Muscle of arm (tissue), 1 donor: ENCODE measurements at regions not wholly inside any gene's neighbourhood (a gene's known extent, or its start where the extent isn't known, plus 50 kb on each side); places are given as distances from the start of the nearest gene placed in this dataset.
"Not testable (repeated sequence)": the region's sequence is repeated elsewhere in the genome, so short reads cannot be mapped to it uniquely, and the experiment has no call there.

ENCODE experiments used
- DNase-seq: peaks from one replicate; pipeline ENCODE4 v3.0.0-alpha.2; 2013

DNA sequence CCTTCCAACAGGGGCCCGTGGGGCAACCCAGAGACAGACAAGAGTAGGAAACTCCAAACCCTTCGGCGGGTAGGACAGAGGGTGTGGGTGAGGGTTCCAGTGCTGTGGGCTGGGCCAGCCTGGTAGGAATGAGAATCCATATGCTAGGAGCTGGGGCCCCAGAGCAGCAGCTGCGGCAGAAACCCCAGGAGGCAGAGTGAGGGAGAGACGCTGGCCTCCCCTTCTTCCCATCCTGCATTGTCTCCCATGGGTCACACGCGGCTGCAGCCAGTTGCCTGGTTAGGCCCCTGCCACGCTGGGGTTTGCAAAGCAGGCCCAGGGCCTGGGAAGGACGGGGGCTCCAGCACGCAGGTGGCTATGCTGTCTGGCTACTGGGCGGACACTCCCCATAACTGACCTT is 113.1 kb upstream of the CCZ1B start:
- DNase-seq = not testable (repeated sequence)

DNA sequence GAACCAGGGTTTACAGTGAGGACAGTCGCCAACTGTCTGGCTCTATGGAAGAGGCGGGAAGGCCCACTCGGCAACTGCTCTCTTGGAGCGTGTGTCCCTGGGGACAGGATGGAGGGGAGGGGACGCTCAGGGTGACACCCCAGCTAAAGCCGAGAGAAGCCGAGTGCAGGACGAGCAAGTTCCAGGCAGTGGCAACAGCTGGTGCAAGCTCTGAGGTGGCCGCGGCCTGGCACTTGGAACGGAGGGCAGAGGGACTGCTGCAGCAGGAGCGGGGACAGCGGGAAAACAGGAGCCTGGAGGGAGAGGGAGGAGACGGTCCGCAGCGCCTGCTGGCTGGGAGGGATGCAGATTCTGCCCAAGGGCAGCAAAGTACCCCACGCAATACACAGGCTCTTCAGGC is 113.8 kb upstream of the CCZ1B start:
- not testable (repeated sequence) for DNase-seq

DNA sequence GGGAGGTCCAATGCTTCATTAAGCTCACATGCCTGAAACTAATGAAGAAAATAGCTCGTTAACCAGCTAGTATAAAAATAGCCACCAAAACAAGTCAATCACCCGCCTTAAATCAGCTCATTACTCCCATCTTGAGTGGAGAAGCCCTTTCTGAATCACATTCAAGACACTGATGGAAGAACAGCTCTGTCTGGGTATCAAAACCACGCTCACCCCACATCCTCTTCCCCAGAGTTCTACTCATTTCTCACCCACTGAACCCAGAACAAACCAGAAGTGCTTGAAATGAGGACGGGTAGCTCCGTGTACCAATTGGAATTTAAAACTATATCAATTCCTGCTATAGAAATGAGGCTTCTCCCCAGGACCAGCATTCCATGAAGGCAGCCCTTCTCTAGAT is 120.8 kb upstream of the CCZ1B start:
- not testable (repeated sequence) for DNase-seq

DNA sequence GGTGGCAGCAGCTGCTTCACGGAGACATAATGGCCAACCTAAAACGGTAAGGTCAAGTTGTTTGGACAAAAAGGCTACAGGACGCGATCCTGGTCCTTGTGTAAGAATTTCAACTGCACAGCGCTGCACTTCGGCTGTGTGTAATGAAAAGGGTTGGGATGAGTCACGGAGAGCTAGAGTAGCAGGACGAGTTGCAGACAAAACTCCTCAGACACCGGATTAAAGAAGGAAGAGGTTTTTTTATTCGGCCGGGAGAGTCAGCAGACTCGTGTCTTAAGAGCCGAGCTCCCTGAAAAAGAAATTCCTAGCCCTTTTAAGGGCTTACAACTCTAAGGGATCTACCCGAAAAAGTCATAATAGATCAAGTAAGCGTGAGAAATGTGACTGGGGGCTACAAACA is 124.2 kb upstream of the CCZ1B start:
- DNase-seq = not testable (repeated sequence)

DNA sequence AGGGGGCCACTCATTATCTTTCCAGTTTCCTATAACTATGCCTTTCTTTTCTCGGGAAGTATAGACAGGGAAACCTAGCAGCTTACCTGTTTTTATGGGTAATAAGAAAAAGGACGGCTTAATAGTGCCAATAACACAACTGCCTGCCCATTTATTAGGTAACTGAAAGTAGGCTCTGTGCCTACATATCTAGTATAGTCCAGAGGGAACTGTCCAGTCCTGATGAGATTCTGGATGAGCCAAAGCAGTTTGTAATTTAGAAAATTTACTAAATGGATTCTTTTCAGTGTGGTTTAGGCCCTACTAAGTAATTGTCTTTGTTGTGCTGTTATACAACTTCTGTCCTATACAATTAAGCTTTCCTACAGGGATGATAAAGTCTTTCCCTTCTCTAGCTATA is 125.5 kb upstream of the CCZ1B start:
- not testable (repeated sequence) for DNase-seq

DNA sequence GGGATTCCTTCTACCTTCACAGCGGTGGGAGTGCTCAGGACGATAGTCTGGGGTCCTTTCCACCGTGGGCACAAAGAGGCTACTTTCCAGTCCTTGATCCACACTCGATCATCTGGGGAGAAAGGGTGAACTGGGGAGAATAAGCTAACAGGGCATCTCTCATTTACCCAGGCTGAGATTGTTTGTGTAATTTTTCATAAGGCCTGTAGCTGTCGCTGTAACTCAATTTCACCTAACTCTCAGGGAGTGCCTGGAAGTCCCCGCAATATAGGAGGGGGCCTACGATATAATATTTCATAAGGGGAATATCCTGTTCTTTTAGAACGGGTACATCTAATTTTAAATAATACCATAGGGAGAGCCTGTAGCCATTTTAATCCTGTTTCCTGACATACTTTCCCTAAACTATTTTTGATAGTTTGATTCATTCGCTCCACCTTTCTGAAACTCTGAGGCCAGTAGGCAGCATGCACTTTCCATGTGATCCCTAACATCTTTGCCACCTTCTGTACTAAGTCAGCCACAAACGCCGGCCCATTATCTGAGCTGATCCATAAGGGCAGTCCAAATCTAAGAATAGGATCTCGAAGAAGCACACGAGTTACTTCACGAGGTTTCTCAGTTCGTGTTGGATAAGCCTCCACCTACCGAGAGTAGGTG is 127.2 kb upstream of the CCZ1B start:
- DNase-seq = not testable (repeated sequence)

DNA sequence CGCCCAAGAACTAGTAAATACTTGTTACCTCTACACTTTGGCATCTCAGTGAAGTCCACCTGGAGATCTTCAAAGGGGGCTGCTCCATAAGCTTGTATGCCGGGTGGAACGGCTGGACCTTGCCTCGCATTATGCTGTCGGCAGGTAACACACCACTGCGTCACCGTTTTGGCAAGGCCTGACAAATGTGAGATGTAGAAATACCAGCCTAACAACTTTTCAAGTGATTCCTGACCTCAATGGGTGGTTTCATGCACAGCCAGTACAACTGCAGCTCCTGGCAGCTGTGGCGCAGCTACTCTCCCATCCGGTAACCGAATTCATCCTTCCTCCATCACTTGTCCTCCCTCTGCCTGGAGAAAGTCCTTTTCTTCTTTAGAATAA is 127.7 kb upstream of the CCZ1B start:
- DNase-seq = not testable (repeated sequence)

DNA sequence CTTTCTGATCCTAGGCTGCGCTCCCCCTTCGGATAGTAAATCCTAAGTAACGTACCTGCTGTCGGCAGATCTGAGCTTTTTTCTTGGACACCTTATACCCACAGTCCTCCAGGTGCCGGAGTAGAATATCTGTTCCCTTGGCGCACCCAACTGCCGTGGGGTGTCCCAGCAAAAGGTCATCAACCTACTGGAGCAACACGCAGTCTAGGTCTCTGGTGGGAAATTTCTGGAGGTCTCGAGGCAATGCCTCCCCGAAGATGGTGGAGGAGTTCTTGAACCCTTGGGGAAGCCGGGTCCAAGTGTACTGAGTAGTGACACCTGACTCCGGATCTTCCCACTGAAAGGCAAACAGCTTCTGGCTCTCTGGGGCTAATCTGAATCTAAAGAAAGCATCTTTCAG is 129.3 kb upstream of the CCZ1B start:
- not testable (repeated sequence) for DNase-seq

DNA sequence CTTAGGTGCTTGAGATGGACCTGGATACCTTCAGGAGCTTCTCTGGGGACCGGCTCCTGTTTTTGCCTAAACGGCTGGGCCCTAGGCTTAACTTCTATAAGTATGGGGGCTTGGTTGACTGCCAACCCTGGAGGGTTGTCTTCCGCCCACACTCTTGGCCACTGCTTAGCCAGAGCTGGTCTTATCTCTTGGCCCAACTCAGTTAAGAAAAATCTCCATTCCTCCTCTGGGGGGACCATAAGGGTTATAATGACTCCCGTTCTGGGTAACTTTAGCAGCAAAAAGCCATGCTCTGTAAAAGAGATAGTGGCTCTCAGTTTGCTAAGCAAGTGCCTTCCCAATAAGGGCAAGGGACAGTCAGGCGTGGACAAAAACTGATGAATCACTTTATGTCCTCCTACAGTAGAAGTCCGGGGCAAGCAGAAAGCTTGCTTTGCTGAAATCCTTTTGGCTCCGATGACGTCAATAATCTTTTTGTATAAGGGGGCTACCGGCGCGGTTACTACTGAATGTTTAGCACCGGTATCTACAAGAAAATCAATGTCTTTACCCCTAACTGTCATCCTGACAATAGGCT is 130.0 kb upstream of the CCZ1B start:
- not testable (repeated sequence) for DNase-seq

DNA sequence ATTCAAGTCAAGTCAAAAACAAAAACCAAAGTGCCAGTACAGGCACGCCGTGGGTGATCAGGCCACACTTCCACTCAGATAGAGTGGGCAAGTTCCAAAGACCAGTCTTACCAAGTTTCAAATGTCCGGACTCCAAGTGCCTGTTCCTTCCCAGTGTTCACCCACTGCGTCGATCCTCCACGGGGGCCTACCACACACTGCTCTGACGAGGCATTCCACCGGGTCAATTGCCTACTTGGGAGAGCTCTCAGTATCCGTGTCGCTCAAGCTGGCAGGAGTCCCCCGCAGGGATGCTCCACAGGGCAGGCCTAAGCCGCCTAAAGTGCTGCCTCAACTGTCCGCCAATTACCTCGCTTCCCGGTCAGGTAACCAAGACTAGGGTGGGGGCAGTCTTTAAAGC is 132.3 kb upstream of the CCZ1B start:
- DNase-seq = not testable (repeated sequence)

DNA sequence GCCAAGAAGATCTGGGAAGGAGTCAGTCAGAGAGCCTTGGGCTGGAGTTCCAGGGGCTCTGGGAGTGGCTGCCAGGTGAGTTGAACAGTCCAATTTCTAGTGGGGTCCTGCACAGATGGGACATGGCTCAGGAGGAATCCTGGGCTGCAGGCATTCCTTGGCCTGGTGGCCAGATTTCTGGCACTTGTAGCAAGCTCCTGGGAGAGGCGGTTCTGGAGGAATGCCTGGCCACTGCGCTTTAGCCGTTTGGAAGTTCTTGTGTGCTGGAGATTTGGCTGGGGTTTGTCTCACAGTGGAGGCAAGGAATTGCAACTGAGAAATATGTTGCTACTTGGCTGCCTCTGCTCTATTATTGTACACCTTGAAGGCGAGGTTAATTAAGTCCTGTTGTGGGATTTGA is 133.9 kb upstream of the CCZ1B start:
- not testable (repeated sequence) for DNase-seq

DNA sequence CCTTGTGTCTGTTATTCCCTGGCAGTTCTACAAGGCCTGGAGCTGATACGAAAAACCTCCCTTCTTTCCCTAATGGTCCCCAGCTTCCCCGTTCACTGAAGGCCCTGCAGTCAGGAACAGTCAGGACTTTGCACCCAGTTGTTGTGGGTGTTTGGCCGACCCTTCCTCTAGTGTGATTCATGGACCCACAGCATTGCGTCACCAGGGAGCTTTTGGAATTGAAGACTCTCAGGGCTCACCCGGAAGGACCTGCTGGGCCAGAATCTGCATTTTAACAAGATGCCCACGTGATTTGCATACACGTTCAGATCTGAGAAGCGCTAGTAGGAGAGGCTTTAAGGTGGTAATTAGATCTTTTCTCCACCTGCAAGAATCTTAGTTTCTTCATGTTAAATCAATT is 136.8 kb upstream of the CCZ1B start:
- not testable (repeated sequence) for DNase-seq

DNA sequence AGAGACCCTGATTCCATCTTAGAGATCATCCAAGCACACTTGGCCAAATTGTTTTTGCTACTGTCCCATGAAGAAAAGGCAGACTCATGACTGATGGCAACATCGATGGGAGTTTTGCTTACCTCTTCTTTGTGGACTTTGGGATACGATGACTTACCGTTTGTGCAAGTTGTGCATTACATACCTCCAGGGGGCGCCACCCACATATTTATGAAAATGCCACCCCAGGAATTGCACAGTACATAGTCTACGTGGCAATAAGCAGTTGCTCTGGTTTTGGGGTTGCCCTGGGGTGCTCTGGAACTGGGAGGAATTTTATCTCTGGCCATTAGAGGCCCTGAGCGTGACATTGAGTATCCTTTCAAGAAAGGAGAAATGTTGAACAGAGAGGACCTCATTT is 139.0 kb upstream of the CCZ1B start:
- DNase-seq = peak; percentile 0

DNA sequence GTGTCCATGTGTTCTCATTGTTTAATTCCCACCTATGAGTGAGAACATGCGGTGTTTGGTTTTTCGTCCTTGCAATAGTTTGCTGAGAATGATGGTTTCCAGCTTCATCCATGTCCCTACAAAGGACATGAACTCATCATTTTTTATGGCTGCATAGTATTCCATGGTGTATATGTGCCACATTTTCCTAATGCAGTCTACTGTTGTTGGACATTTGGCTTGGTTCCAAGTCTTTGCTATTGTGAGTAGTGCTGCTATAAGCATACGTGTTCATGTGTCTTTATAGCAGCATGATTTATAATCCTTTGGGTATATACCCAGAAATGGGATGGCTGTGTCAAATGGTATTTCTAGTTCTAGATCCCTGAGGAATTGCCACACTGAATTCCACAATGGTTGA is 144.1 kb upstream of the CCZ1B start:
- DNase-seq = not testable (repeated sequence)

DNA sequence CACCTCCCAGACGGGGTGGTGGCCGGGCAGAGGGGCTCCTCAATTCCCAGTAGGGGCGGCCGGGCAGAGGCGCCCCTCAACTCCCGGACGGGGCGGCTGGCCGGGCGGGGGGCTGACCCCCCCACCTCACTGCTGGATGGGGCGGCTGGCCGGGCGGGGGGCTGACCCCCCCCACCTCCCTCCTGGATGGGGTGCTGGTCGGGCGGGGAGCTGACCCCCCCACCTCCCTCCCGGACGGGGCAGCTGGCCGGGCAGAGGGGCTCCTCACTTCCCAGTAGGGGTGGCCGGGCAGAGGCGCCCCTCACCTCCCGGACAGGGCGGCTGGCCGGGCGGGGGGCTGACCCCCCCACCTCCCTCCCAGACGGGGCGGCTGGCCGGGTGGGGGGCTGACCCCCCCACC is 148.8 kb upstream of the CCZ1B start:
- DNase-seq = not testable (repeated sequence)

DNA sequence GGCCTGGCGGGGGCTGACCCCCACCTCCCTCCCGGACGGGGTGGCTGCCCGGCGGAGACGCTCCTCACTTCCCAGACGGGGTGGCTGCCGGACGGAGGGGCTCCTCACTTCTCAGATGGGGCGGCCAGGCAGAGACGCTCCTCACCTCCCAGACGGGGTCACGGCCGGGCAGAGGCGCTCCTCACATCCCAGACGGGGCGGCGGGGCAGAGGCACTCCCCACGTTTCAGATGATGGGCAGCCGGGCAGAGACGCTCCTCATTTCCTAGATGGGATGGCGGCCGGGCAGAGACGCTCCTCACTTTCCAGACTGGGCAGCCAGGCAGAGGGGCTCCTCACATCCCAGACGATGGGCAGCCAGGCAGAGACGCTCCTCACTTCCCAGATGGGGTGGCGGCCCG is 149.3 kb upstream of the CCZ1B start:
- DNase-seq = not testable (repeated sequence)

DNA sequence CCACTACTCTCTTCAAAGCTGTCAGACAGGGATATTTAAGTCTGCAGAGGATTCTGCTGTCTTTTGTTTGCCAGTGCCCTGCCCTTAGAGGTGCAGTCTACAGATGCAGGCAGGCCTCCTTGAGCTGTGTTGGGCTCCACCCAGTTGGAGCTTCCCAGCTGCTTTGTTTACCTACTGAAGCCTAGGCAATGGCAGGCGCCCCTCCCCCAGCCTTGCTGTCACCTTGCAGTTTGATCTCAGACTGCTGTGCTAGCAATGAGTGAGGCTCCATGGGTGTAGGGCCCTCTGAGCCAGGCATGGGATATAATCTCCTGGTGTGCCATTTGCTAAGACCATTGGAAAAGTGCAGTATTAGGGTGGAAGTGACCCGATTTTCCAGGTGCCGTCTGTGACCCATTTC is 151.3 kb upstream of the CCZ1B start:
- DNase-seq = not testable (repeated sequence)

DNA sequence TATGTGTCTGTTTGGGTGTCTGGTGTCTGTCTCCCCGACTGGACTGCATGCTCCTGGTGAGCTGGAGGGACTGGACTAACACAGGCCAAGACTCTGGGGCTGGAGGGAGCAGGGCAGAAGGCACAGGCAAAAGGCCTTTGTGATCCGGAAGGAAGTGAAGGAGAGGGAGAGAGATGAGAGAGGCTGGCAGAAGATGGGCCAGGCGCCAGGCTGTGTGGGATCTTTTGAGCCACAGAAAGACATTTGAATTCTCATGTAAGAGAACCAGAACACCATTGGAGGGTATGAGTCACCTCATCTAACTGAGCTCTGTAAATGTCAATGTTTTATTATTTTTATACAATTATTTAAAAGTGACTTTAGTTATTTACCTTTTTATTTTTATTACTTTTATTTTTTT is 152.3 kb upstream of the CCZ1B start:
- not testable (repeated sequence) for DNase-seq

DNA sequence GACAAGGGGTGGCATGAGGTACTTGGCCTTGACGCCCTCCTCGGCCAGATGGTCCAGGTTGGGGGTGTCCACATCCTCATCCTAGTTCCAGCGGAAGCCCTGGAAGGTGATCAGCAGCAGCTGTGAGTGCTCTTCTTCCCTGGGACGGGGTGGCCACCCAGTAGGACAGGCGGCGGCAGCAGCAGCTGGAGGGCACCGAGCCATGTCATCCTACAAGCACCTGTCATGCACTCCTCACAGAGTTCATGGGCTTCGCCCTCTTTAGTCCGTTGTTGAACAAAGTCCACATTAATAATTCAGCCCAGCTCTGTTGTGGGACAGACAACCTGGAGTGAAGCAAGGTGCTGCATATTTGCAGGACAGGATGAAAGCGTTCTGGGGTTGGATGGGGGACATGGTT is 153.4 kb upstream of the CCZ1B start:
- not testable (repeated sequence) for DNase-seq

DNA sequence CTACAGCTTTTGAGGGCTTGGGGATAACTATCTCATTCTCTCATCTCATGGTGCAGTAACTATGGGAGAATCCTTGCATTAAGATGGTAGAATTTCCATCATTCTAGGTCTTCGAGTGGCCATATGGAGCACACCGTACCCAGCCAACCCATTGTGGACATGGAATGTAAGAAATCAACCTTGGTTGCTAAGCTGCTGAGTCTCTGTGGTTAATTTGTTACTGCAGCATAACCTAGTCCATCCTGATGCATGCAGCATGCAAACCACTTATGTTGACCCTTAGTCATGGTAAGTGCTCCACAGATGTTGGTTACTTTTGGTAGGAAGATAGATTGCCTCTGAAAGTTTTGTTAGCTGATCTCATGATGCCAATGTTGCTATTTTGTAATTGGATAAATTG is 156.3 kb upstream of the CCZ1B start:
- DNase-seq = not testable (repeated sequence)

DNA sequence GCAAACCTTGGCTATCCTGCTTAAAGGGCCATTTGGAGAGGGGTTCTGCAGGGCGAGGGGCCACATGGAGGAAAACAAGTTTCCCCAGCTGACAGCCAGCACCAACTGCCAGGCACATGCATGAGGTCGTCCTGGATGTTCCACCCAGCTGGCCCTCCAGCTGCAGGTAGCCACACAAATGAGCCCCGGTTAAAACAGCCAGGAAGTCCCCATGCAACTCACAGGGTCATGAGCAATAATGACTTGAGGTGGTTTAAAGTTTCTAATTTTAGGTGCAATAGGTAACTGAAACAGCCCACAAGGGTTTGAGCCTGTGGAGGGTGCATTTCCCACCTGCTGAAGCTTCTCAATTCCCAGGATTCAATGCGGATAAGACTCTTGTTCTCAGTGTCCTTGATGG is 160.8 kb upstream of the CCZ1B start:
- not testable (repeated sequence) for DNase-seq

DNA sequence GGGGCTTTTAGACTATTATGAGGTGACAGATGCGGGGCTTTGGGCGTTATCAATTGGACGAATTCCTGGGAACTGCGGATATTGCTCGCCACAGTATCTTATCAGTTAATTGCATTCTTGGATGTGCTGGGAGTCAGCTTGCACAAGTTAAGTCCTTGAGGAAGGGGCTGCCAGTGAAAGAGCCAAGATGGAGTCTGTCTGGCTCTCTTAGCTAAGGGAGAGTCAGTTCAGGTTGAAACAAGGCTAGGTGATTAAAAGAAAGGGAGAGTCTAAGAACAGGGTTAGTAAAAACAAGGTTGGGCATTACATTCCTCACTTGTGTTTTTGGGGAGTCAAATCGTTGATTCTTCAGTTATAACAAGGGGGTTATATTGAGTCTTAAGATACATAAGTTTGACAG is 162.5 kb upstream of the CCZ1B start:
- DNase-seq = not testable (repeated sequence)

DNA sequence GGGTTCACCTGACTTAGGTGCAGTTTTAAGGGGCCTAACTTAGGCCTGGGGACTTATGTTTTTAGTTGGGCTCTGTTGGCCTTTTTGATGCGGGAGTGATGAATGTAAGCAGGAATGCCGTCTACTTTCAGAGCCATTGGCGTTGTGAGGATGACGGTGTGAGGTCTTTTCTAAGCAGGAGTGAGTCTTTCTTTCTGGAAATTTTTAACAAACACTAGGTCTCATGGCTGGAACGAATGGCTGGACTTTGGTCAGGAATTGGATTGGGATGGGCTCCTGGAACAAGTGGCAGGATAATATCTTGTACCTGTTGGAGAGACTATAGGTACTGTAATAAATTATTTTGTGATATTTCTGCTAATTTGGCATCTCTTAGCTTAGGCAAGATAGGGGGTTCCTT is 163.9 kb upstream of the CCZ1B start:
- not testable (repeated sequence) for DNase-seq
